A549 (cell line): ENCODE measurements at regions not wholly inside any gene's neighbourhood (a gene's known extent, or its start where the extent isn't known, plus 50 kb on each side); places are given as distances from the start of the nearest gene placed in this dataset.

Source experiments
- ATAC-seq, 2 experiments: fragments of 200-7000 bp in 1 of 2; fragments of >200 bp in 1 of 2; cut with Nextera tagmentation in 1 of 2; cut with Tn5 transposase in 1 of 2; 3 replicates each; pipeline versions ENCODE4 v1.8.0 to v1.9.1; 2018 to 2020; ENCODE audit warnings: mild to moderate bottlenecking in 1 of 2, moderate library complexity in 1 of 2
- CTCF ChIA-PET: fragments of 300-600 bp; sonication (Branson Sonifier 250); formaldehyde crosslinking; extraction: SDS; loops from one replicate; lab custom pipeline; 2021; ENCODE audit warnings: antibody characterized with exemption, inconsistent platforms; lab: Yijun Ruan, JAX
- POLR2A ChIA-PET: fragments of 350-600 bp; formaldehyde crosslinking; extraction: SDS; loops from one replicate; lab custom pipeline; 2021; ENCODE audit warnings: antibody characterized with exemption, inconsistent platforms; lab: Yijun Ruan, JAX
- DNase-seq, 2 experiments: peaks; one replicate each; pipeline versions ENCODE4 v3.0.0 to v3.0.0-alpha.2; 2011 to 2016; ENCODE audit warnings: low read depth in 1 of 2, low spot score in 1 of 2
- FAIRE-seq: peaks from 2 replicates; lab custom pipeline; 2011; peaks lifted over from hg19 to GRCh38; lab: Jason Lieb, UNC
- H3K27ac ChIP-seq, 2 experiments: fragments of >200 bp; sonication (Bioruptor Twin); formaldehyde crosslinking; 3 replicates each; pipeline ENCODE4 v1.5.1; 2016 to 2017
- H3K4me1 ChIP-seq: fragments of >200 bp; sonication (Bioruptor Twin); formaldehyde crosslinking; 3 replicates; pipeline ENCODE4 v1.6.1; 2016
- H3K4me2 ChIP-seq: fragments of >200 bp; sonication (Bioruptor Twin); formaldehyde crosslinking; 3 replicates; pipeline ENCODE4 v1.6.1; 2016
- H3K4me3 ChIP-seq: fragments of >200 bp; sonication (Bioruptor Twin); formaldehyde crosslinking; 3 replicates; pipeline ENCODE4 v1.5.1; 2016
- H3K9me3 ChIP-seq: fragments of >200 bp; sonication (Bioruptor Twin); formaldehyde crosslinking; 3 replicates; pipeline ENCODE4 v1.6.1; 2016
- BHLHE40 ChIP-seq: IDR thresholded peaks from 2 replicates; pipeline ENCODE4 v1.6.1; 2012; ENCODE audit warnings: low read depth, low read length, inconsistent platforms
- CBX8 ChIP-seq: fragments of 200-600 bp; sonication (generic); IDR thresholded peaks from 2 replicates; pipeline ENCODE4 v1.6.1; 2016
- CEBPB ChIP-seq, 2 experiments: fragments of >200 bp in 1 of 2; sonication (Bioruptor Twin) in 1 of 2; formaldehyde crosslinking in 1 of 2; IDR thresholded peaks; 2 replicates each; pipeline ENCODE4 v1.6.1; 2012 to 2016
- CHD2 ChIP-seq: fragments of 150-350 bp; IDR thresholded peaks from 2 replicates; pipeline ENCODE4 v1.6.1; 2014; ENCODE audit warnings: low read length; ENCODE audit not compliant: partially characterized antibody
- EHMT2 ChIP-seq: fragments of 200-600 bp; sonication (generic); IDR thresholded peaks from 2 replicates; pipeline ENCODE4 v1.6.1; 2016; ENCODE audit warnings: antibody characterized with exemption, low read depth, mild to moderate bottlenecking, moderate library complexity
- EP300 ChIP-seq, 2 experiments: fragments of >200 bp; sonication (Bioruptor Twin); formaldehyde crosslinking; IDR thresholded peaks; 2 replicates in 1 of 2; 3 replicates in 1 of 2; pipeline ENCODE4 v1.6.1; 2016 to 2017
- FOSL2 ChIP-seq, 2 experiments: fragments of 450-650 bp in 1 of 2; fragments of >200 bp in 1 of 2; sonication (Bioruptor Twin) in 1 of 2; formaldehyde crosslinking; IDR thresholded peaks; 2 replicates each; pipeline versions ENCODE4 v1.5.0 to v1.6.1; 2016 to 2020; ENCODE audit warnings: mild to moderate bottlenecking in 1 of 2, moderate library complexity in 1 of 2
- GATA3 ChIP-seq: IDR thresholded peaks from 2 replicates; pipeline ENCODE4 v1.6.1; 2012; ENCODE audit warnings: borderline replicate concordance
- HDAC2 ChIP-seq: fragments of 200-600 bp; sonication (generic); IDR thresholded peaks from 2 replicates; pipeline ENCODE4 v1.6.1; 2016
- HEYL ChIP-seq: fragments of 250-450 bp; sonication (Bioruptor Pico); IDR thresholded peaks from 2 replicates; pipeline ENCODE4 v1.8.0; 2021; ENCODE audit warnings: mild to moderate bottlenecking, moderate library complexity
- HOXB13 ChIP-seq: fragments of 250-450 bp; sonication (Bioruptor Pico); IDR thresholded peaks from 2 replicates; pipeline ENCODE4 v1.5.0; 2020; ENCODE audit warnings: low read depth, mild to moderate bottlenecking, moderate library complexity
- JUNB ChIP-seq: fragments of >200 bp; sonication (Bioruptor Twin); formaldehyde crosslinking; IDR thresholded peaks from 2 replicates; pipeline ENCODE4 v1.6.1; 2016
- KDM5A ChIP-seq: fragments of 200-600 bp; sonication (generic); IDR thresholded peaks from 2 replicates; pipeline ENCODE4 v1.6.1; 2016; ENCODE audit warnings: antibody characterized with exemption, mild to moderate bottlenecking
- MAFK ChIP-seq: fragments of 450-650 bp; IDR thresholded peaks from 2 replicates; pipeline ENCODE4 v1.6.1; 2014; ENCODE audit not compliant: partially characterized antibody
- MAZ ChIP-seq: fragments of 150-350 bp; IDR thresholded peaks from 2 replicates; pipeline ENCODE4 v1.6.1; 2014; ENCODE audit warnings: antibody characterized with exemption, low read depth, low read length, borderline replicate concordance
- MYC ChIP-seq: IDR thresholded peaks from 2 replicates; pipeline ENCODE4 v1.6.1; 2012; ENCODE audit warnings: mild to moderate bottlenecking, inconsistent platforms, low read length, improper control_type of control experiment, borderline replicate concordance
- NPAS2 ChIP-seq: fragments of 250-450 bp; sonication (Bioruptor Pico); IDR thresholded peaks from 2 replicates; pipeline ENCODE4 v1.8.0; 2022; ENCODE audit warnings: mild to moderate bottlenecking, moderate library complexity, borderline replicate concordance
- RAD21 ChIP-seq, 2 experiments: fragments of >200 bp in 1 of 2; sonication (Bioruptor Twin) in 1 of 2; formaldehyde crosslinking in 1 of 2; IDR thresholded peaks in 1 of 2; conservative IDR thresholded peaks in 1 of 2; 2 replicates in 1 of 2; 3 replicates in 1 of 2; pipeline ENCODE4 v1.6.1; 2012 to 2018; ENCODE audit warnings: inconsistent platforms in 1 of 2
- RCOR1 ChIP-seq: fragments of 150-350 bp; IDR thresholded peaks from 2 replicates; pipeline ENCODE4 v1.6.1; 2014; ENCODE audit warnings: antibody characterized with exemption, low read length, low read depth
- SMC3 ChIP-seq: fragments of >200 bp; sonication (Bioruptor Twin); formaldehyde crosslinking; IDR thresholded peaks from 3 replicates; pipeline ENCODE4 v1.6.1; 2018; ENCODE audit warnings: inconsistent platforms
- TFCP2L1 ChIP-seq: fragments of 250-450 bp; sonication (Bioruptor Pico); IDR thresholded peaks from 2 replicates; pipeline ENCODE4 v1.5.0; 2021; ENCODE audit warnings: mild to moderate bottlenecking
- ZSCAN20 ChIP-seq: fragments of 250-450 bp; sonication (Bioruptor Pico); IDR thresholded peaks from 2 replicates; pipeline ENCODE4 v1.8.0; 2022; ENCODE audit warnings: mild to moderate bottlenecking, moderate library complexity
- WGBS: methylation state at CpG from one replicate; pipeline ENCODE4 v1.1.6; 2017; ENCODE audit errors: missing lambda C conversion rate; 5-methylcytosine and 5-hydroxymethylcytosine counted together
- TF ChIP-seq, protein P1 (sequence below): fragments of >200 bp; sonication (Bioruptor Twin); formaldehyde crosslinking; IDR thresholded peaks from 3 replicates; pipeline ENCODE4 v1.5.1; 2016
- TF ChIP-seq, protein P2 (sequence below): fragments of 250-450 bp; sonication (Bioruptor Pico); IDR thresholded peaks from 2 replicates; pipeline ENCODE4 v1.5.0; 2021; ENCODE audit warnings: mild to moderate bottlenecking, moderate library complexity, borderline replicate concordance
- TF ChIP-seq, protein P3 (sequence below): IDR thresholded peaks from 2 replicates; pipeline ENCODE4 v1.6.1; 2012
- TF ChIP-seq, protein P4 (sequence below): fragments of 150-350 bp; IDR thresholded peaks from 2 replicates; pipeline ENCODE4 v1.6.1; 2014; ENCODE audit warnings: low read depth, mild to moderate bottlenecking, low read length
- TF ChIP-seq, protein P5 (sequence below): fragments of 200-600 bp; sonication (generic); IDR thresholded peaks from 2 replicates; pipeline ENCODE4 v1.6.1; 2016; ENCODE audit warnings: antibody characterized with exemption, mild to moderate bottlenecking, moderate library complexity

DNA sequence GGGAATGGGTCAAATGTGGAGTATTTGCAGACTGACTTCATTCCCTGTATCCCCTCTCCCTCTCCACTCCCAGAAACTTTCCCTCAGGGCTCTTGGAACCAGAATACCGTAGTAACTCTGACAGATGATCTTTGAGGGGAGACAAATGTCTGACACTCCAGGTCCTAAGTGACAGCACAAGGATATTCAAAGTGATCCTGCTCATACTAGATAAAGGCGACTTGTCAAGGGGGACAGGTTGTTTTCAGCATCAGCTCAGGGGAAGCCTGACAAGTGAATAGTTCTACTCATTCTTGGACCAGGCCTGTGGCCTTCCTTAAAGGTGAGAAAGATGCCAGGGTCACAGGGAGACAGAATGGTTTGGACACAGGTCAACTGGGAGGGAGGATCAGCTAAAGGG, 92.8 kb downstream of the NXPE2 start:
- WGBS: 13% methylated on average over 2 of the region's 2 CpGs
- no peak overlapping the region for H3K27ac ChIP-seq
- no peak overlapping the region for H3K4me2 ChIP-seq
- no peak for FAIRE-seq
- ChIA-PET CTCF (no interaction called here), POLR2A (no interaction called here)
- ATAC-seq: no peak
- DNase-seq: no peak
- H3K4me1 ChIP-seq: no peaks in the 10 kb centered on the region
- H3K9me3 ChIP-seq: no peaks in the 10 kb centered on the region
- TF ChIP-seq ZSCAN20 (CRISPR knock-in tag): no peak
- no peak for TF ChIP-seq EP300 (IDR thresholded peaks at IDR 0.05)
- TF ChIP-seq CHD2: no peak
- no peak for TF ChIP-seq MAFK
- TF ChIP-seq JUNB: no peak
- TF ChIP-seq KDM5A: no peak
- no peak for TF ChIP-seq MAZ
- no peak for TF ChIP-seq TFCP2L1
- TF ChIP-seq FOSL2 (IDR thresholded peaks at IDR 0.05): no peak
- no peak for TF ChIP-seq FOSL2 (CRISPR knock-in tag; IDR thresholded peaks at IDR 0.05)
- no peak for TF ChIP-seq RCOR1
- TF ChIP-seq, protein P1, sequence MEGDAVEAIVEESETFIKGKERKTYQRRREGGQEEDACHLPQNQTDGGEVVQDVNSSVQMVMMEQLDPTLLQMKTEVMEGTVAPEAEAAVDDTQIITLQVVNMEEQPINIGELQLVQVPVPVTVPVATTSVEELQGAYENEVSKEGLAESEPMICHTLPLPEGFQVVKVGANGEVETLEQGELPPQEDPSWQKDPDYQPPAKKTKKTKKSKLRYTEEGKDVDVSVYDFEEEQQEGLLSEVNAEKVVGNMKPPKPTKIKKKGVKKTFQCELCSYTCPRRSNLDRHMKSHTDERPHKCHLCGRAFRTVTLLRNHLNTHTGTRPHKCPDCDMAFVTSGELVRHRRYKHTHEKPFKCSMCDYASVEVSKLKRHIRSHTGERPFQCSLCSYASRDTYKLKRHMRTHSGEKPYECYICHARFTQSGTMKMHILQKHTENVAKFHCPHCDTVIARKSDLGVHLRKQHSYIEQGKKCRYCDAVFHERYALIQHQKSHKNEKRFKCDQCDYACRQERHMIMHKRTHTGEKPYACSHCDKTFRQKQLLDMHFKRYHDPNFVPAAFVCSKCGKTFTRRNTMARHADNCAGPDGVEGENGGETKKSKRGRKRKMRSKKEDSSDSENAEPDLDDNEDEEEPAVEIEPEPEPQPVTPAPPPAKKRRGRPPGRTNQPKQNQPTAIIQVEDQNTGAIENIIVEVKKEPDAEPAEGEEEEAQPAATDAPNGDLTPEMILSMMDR: no peak
- TF ChIP-seq, protein P2, sequence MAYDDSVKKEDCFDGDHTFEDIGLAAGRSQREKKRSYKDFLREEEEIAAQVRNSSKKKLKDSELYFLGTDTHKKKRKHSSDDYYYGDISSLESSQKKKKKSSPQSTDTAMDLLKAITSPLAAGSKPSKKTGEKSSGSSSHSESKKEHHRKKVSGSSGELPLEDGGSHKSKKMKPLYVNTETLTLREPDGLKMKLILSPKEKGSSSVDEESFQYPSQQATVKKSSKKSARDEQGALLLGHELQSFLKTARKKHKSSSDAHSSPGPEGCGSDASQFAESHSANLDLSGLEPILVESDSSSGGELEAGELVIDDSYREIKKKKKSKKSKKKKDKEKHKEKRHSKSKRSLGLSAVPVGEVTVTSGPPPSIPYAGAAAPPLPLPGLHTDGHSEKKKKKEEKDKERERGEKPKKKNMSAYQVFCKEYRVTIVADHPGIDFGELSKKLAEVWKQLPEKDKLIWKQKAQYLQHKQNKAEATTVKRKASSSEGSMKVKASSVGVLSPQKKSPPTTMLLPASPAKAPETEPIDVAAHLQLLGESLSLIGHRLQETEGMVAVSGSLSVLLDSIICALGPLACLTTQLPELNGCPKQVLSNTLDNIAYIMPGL (CRISPR knock-in tag): no peak
- TF ChIP-seq HOXB13 (CRISPR knock-in tag): no peak
- no peak for TF ChIP-seq NPAS2 (CRISPR knock-in tag)
- TF ChIP-seq BHLHE40: no peak
- no peak for TF ChIP-seq MYC
- TF ChIP-seq SMC3: no peak
- TF ChIP-seq HEYL: no peak
- TF ChIP-seq, protein P3, sequence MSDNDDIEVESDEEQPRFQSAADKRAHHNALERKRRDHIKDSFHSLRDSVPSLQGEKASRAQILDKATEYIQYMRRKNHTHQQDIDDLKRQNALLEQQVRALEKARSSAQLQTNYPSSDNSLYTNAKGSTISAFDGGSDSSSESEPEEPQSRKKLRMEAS: no peak
- TF ChIP-seq EHMT2: no peak
- no peak overlapping the region for H3K4me3 ChIP-seq

DNA sequence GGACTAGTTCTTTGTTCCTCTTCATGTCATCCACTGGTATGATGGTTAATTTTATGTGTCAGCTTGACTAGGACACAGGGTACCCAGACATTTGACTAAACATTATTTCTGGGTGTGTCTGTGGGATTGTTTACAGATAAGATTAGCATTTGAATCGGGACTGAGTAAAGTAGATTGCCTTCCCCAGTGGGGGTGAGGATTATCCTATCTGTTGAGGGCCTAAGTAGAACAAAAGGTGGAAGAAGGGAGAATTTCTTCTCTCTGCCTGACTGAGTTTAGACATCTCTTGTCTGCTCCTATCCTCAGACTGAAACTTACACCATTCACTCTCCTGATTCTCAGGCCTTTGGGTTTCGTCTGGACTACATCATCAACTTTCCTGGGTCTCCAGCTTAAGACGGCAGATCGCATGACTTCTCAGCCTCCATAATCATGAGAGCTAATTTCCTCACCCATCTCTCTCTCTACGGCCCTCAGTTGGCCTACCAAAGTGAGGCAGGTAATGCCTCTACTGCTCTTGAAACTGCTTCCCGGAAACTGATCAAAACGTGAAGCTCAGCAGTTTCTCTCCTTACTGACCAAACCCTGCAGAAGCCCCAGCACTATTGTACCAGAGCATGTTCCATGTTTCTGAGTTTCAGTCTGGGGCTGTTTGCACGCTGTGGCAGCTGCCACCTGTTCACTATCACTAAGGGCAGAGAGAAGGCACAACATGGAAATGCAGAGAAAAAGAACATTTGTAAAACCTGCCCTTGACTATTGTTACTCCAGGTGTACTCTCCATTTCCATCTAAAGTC, 95.4 kb downstream of the NXPE2 start:
- 53% methylated on average over 8 of the region's 8 CpGs for WGBS
- POLR2A ChIA-PET: no interaction called here
- Histone ChIP-seq H3K9me3 (no peaks in the 10 kb centered on the region), H3K4me1 (no peaks in the 10 kb centered on the region), H3K4me3 (no peak overlapping the region), H3K27ac (no peak overlapping the region), H3K4me2 (no peak overlapping the region)
- TF ChIP-seq GATA3: no peak
- TF ChIP-seq, protein P4, sequence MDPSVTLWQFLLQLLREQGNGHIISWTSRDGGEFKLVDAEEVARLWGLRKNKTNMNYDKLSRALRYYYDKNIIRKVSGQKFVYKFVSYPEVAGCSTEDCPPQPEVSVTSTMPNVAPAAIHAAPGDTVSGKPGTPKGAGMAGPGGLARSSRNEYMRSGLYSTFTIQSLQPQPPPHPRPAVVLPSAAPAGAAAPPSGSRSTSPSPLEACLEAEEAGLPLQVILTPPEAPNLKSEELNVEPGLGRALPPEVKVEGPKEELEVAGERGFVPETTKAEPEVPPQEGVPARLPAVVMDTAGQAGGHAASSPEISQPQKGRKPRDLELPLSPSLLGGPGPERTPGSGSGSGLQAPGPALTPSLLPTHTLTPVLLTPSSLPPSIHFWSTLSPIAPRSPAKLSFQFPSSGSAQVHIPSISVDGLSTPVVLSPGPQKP: no peak
- TF ChIP-seq TFCP2L1: no peak
- TF ChIP-seq JUNB: no peak
- no peak for TF ChIP-seq HOXB13 (CRISPR knock-in tag)
- no peak for TF ChIP-seq EP300 (IDR thresholded peaks at IDR 0.05)
- TF ChIP-seq SMC3: no peak
- no peak for TF ChIP-seq HDAC2
- no peak for TF ChIP-seq RAD21 (conservative IDR thresholded peaks at IDR 0.05 in 1 of 2, IDR thresholded peaks at IDR 0.05 in 1 of 2)
- no peak for TF ChIP-seq CHD2
- TF ChIP-seq, protein P5, sequence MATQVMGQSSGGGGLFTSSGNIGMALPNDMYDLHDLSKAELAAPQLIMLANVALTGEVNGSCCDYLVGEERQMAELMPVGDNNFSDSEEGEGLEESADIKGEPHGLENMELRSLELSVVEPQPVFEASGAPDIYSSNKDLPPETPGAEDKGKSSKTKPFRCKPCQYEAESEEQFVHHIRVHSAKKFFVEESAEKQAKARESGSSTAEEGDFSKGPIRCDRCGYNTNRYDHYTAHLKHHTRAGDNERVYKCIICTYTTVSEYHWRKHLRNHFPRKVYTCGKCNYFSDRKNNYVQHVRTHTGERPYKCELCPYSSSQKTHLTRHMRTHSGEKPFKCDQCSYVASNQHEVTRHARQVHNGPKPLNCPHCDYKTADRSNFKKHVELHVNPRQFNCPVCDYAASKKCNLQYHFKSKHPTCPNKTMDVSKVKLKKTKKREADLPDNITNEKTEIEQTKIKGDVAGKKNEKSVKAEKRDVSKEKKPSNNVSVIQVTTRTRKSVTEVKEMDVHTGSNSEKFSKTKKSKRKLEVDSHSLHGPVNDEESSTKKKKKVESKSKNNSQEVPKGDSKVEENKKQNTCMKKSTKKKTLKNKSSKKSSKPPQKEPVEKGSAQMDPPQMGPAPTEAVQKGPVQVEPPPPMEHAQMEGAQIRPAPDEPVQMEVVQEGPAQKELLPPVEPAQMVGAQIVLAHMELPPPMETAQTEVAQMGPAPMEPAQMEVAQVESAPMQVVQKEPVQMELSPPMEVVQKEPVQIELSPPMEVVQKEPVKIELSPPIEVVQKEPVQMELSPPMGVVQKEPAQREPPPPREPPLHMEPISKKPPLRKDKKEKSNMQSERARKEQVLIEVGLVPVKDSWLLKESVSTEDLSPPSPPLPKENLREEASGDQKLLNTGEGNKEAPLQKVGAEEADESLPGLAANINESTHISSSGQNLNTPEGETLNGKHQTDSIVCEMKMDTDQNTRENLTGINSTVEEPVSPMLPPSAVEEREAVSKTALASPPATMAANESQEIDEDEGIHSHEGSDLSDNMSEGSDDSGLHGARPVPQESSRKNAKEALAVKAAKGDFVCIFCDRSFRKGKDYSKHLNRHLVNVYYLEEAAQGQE: no peak
- no peak for TF ChIP-seq CBX8
- TF ChIP-seq CEBPB (IDR thresholded peaks at IDR 0.05): no peak
- ATAC-seq: no peak
- no peak for FAIRE-seq
- DNase-seq: no peak
- CTCF ChIA-PET: interaction anchor here (0.6 to 2.4 kb wide), 9 partner anchors 10 to 1504 kb away, joined by 3 to 10 read pairs (median 3); no protein-coding TSS in a partner anchor
